ENCODE measurements at regions not wholly inside any gene's neighbourhood (a gene's known extent, or its start where the extent isn't known, plus 50 kb on each side); places are given as distances from the start of the nearest gene placed in this dataset.

- DNase-seq: no peak
These were observed 103.2 kb upstream of the TARS1 start for GRCh38 chr5:33337637-33337992.

DNA sequence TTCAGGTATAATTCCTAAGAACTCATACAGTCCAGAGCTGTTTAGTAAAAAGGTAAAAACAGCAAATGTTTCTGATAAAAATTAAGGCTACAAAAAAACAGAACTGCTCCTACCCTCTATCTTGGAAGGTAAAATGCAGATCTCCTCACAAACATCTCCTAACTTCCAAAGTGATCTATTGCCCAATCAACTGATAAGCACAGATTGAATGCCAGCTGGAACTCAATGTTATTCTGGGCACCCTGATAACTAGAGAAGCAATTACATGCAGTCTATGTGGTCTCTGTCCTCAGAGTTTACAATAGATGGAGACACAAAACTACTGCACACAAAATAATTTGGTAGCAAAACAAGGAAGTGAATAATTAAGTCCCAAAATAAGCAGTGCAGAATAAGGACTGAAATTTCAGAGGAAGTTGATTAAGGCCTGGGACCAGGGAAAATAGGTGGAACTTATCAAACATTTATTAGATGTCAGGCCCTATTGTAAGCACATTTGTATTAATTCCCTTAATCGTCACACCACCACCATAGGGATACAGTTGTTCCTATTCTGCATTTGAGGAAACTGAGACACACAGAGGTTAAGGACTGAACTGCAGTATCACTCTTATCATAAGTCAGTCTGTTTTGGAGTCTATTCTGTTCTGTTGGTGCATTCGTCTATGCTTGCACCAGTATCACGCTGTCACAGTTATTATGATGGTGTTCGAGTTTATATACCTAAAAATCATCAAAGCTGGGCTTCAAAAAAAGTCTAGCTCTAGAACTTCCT, 102.2 kb upstream of the TARS1 start:
- no peak for DNase-seq

DNA sequence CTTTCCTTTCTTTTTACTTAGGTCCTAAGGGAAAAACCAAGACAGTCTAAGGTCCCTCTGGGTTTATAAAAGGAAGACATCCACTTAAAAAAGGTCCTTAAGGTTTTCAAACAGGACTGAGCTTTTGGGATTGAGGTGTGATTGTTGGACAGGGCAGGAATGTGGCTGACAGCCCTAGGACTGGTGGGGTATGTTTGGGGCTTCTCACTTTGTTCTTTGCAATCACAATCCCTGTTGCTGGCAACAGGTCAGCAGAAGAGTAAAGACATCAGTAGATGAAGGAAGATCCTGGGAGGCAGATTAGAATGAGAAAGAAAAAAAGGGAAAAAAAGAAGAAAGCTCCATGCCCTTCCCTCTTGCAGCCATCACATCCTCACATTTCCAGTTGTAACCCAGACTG, 101.4 kb upstream of the TARS1 start:
- DNase-seq: no peak

GRCh38 chr5:33340195-33340594, 100.6 kb upstream of the TARS1 start:
- DNase-seq: no peak

DNA sequence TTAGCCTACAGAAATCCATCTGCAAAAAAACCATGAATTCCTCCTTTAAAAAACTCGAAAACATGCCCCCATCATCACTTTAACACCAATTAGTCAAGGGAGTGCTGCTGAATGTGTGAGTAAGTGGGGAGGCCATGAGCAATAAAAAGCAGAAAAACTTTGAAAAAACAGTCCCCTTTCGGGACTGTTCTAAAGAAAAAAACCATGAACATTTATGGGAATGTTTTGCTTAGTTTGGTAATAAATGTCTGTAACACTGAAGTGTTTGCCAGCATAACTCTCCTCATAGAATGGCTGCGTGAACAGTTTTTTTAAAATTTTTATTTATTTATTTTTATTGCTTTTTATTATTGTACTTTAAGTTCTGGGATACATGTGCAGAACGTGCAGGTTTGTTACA, 99.4 kb upstream of the TARS1 start:
- DNase-seq: no peak

DNA sequence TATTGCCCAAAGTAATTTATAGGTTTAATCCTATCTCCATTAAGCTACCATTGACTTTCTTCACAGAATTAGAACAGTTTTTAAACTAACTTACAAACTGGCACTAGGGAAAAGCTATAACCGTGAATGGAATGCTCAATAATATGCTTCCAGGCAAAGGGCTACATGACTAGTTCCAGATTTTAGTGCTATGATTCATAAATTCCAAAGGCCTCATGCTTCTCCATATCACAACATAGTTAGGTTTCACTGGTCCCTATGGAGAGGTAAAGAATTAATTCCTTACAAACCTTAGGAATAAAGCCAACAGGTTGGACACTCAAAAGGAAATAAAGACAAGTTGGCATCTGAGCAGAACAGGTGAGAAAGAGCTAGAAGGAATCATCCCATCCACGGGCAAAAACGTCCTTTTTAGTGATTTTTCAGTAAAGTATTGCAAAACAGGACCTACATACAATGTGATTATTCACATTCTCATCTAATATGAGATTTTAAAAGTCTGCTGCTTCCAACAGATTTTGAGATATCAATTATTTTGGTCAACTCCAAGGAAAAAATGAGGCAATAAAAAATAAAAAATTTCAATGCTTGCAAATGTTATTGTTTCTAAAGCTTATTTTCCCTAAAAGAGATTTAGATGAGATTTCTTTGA, 97.0 kb upstream of the TARS1 start:
- DNase-seq: no peak

DNA sequence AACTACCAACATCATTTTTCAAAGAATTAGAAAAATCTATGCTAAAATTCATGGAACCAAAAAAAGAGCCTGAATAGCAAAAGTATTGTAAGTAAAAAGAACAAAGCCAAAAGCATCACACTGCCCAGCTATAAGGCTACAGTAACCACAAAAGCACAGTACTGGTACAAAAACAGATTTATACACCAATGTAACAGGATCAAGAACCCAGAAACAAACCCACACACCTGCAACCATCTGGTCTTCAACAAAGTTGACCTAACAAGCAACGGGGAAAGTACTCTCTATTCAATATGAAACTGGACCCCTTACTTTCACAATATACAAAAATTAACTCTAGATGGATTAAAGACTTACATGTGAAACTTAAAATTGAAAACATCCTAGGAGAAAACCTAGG, 94.2 kb upstream of the TARS1 start:
- DNase-seq: no peak

GRCh38 chr5:33361781-33362180, 79.0 kb upstream of the TARS1 start:
- no peak for DNase-seq

- DNase-seq: no peak
These were observed 77.8 kb upstream of the TARS1 start for GRCh38 chr5:33362915-33363314.

GRCh38 chr5:33363537-33363936, 77.2 kb upstream of the TARS1 start:
- no peak for DNase-seq

DNA sequence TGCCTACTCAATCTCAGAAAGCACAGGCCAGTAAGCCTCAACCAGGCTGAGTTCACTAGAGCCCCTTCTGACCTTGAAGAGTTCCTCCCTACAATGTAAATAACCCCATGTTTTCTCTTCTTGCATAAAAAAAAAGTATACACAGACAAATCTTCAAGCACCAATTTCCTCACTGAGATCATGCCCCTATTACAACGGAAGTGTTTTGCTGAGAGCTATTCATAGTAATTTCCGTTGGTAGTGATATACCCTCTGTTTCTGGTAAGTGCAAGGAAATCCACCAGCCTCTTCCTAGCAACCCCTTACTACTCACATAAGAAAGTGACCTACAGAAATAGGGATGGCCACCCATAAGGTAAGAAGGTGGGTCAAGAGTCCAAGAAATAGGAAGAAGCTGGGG, 76.4 kb upstream of the TARS1 start:
- peak; percentile 46 for DNase-seq

DNA sequence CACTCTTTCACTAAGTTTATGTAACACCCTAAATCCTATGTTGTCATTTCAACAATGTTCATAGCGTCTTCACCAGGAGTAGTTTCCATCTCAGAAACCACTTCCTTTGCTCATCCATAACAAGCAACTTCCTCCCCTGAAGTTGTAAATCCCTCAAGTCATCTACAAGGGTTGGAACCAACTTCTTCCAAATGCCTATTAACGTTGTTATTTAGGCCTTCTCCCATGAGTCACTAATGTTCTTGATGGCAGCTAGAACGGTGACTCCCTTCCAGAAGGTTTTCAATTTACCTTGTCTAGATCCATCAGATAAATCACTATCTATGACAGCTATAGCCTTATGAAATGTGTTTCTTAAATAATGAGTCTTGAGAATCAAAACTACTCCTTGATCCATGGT, 73.3 kb upstream of the TARS1 start:
- no peak for DNase-seq

- no peak for DNase-seq
These were observed 71.0 kb upstream of the TARS1 start for GRCh38 chr5:33369485-33370465.

- no peak for DNase-seq
These were observed 70.3 kb upstream of the TARS1 start for GRCh38 chr5:33370466-33370859.

DNA sequence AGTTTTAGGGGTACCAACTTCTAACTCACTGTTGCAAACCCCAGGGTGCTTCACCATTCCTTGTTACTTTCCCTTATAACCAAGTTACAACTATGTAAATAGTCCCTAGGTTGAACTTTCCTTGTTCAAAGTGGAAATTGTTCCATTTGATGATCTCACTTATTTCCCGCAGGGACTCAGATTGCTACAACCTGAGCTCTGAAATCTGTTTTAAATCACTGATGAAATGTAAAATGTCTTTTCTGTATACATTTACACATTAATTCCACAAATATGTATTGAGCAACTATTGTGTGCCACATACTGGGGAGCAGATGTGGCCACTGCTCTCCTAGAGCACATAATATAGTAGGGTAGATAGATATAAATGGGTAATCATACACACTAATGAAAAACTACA, 69.1 kb upstream of the TARS1 start:
- DNase-seq: no peak

DNA sequence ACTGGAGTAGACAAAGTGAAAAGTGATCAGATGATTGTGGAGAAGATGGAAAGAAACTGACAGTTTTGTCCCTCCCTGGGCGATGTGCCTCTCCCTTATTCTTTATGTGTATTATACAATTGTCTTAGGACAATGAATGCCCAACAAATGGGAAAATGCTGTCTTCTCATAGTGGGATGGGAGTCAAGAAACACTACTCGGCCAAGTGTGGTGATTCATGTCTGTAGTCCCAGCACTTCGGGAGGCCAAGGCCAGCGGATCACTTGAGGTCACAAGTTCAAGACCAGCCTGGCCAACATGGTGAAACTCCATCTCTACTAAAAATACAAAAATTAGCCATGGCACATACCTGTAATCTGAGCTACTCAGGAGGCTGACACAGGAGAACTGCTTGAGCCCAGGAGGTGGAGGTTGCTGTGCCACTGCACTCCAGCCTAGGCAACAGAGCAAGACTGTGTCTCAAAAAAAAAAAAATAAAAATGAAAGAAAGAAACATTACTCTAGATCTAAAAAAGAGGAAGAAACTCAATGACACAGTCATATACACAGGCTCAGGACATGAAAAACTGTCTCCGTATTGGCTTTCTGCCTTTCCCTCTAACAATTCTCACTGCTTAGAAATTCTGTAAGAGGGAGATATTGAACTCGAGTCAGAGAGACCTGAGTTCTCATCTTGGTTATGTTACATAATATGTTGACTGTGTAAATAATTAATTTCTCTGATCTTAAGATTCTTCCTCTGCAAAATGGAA, 67.9 kb upstream of the TARS1 start:
- peak; percentile 15 for DNase-seq

- DNase-seq: no peak
These were observed 64.9 kb upstream of the TARS1 start for GRCh38 chr5:33375900-33376299.

DNA sequence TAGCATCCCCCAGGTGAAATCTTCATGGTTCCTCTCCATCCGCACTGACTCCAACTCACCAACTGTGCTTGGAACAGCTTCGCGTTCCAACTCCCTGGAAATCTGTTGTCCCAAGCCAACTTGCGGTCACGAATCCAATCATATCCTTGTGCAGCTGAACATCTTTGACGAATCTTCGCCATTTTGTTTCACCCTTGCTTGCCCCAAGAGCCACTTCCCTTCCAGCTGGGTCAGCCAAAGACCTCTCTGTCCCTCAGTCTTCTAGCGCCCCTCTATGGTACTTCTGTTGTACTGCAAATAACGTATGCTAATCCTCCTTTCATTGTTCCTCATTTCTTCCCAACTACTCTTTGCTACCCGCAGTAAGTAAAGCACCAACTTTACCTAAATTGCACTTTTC, 61.0 kb upstream of the TARS1 start:
- peak; percentile 75 for DNase-seq

GRCh38 chr5:33381243-33381642, 59.5 kb upstream of the TARS1 start:
- DNase-seq: no peak

Measured in hematopoietic multipotent progenitor cell treated with erythropoietin and hydrocortisone succinate and interleukin-3 and kit ligand, for 4 days (in vitro differentiated cells).